ENCODE measurements at regions not wholly inside any gene's neighbourhood (a gene's known extent, or its start where the extent isn't known, plus 50 kb on each side); places are given as distances from the start of the nearest gene placed in this dataset.

DNA sequence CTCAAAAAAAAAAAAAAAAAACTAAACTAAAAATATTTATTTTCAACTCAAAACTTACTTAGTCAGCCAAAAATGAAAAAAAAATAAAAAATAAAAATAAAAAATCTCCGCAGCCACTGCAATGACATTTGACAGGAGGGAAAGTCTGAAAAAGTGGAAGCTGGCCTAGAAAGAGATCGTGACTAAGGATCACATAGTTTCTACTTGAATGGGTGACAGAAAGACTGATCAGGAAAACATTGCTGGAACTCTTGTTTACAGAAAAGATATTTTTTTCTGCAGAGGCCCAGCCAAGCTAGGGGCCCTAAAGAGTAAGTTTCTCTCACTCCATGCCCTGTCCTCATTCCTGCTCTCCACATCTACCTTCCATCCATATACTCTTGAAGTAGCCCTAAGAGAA is 92.8 kb upstream of the KCND2 start:
- intact Hi-C loops (cut with DNase I): no loop called here
- H3K27me3 ChIP-seq: no peaks in the 10 kb centered on the region
- H3K36me3 ChIP-seq: no peaks in the 10 kb centered on the region
- DNase-seq (no peak), ATAC-seq (no peak)
- no peaks in the 10 kb centered on the region for H3K4me1 ChIP-seq
- no peak overlapping the region for H3K4me3 ChIP-seq
- TF ChIP-seq, protein P1, sequence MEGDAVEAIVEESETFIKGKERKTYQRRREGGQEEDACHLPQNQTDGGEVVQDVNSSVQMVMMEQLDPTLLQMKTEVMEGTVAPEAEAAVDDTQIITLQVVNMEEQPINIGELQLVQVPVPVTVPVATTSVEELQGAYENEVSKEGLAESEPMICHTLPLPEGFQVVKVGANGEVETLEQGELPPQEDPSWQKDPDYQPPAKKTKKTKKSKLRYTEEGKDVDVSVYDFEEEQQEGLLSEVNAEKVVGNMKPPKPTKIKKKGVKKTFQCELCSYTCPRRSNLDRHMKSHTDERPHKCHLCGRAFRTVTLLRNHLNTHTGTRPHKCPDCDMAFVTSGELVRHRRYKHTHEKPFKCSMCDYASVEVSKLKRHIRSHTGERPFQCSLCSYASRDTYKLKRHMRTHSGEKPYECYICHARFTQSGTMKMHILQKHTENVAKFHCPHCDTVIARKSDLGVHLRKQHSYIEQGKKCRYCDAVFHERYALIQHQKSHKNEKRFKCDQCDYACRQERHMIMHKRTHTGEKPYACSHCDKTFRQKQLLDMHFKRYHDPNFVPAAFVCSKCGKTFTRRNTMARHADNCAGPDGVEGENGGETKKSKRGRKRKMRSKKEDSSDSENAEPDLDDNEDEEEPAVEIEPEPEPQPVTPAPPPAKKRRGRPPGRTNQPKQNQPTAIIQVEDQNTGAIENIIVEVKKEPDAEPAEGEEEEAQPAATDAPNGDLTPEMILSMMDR (IDR thresholded peaks at IDR 0.05): no peak
- no peaks in the 10 kb centered on the region for H3K9me3 ChIP-seq
- H3K27ac ChIP-seq: no peak overlapping the region

DNA sequence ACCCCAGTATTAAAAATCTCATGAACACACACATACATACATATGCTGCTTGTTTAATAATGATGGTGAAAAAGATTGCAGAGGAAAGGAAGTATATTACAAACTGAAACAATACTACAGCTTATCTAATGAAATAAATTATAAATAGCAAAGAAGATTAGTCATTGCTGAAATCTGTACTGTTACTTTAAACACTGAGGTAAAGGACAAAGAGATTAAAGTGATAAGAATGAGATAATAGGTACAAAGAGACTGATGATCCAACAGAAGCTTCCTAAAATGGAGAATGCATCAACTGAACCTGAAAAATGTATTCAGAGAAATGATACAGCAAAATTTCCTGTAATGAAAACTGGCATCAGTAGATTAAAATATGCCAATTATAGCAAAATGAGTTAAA is 91.5 kb upstream of the KCND2 start:
- no peaks in the 10 kb centered on the region for H3K9me3 ChIP-seq
- ATAC-seq: no peak
- no peaks in the 10 kb centered on the region for H3K27me3 ChIP-seq
- no peaks in the 10 kb centered on the region for H3K36me3 ChIP-seq
- H3K4me1 ChIP-seq: no peaks in the 10 kb centered on the region
- TF ChIP-seq, protein P1 (IDR thresholded peaks at IDR 0.05): no peak
- H3K27ac ChIP-seq: no peak overlapping the region
- intact Hi-C loops (cut with DNase I): no loop called here
- no peak for DNase-seq
- no peak overlapping the region for H3K4me3 ChIP-seq

DNA sequence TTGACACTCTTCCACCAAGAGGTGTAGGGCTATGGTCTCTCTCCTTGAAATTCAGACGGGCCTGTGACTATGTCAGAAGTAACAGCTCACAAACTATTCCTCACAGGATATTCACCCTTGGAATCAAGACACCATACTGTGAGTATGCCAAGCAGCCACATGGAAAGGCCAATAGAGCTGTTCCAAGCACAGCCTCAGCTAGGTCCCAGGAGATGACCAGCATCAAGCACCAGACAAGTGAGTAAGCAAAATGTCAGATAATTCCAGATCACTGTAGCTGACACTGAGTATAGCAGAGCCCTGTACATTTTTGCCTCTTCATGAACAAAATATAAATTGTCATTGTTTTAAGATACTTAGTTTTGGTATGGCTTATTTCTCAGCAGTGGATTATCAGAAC is 88.1 kb upstream of the KCND2 start:
- Histone ChIP-seq H3K4me3 (no peak overlapping the region), H3K4me1 (no peaks in the 10 kb centered on the region), H3K36me3 (no peaks in the 10 kb centered on the region), H3K9me3 (no peaks in the 10 kb centered on the region), H3K27ac (no peak overlapping the region), H3K27me3 (no peaks in the 10 kb centered on the region)
- intact Hi-C loops (cut with DNase I): no loop called here
- TF ChIP-seq, protein P1 (IDR thresholded peaks at IDR 0.05): no peak
- no peak for DNase-seq
- ATAC-seq: no peak

DNA sequence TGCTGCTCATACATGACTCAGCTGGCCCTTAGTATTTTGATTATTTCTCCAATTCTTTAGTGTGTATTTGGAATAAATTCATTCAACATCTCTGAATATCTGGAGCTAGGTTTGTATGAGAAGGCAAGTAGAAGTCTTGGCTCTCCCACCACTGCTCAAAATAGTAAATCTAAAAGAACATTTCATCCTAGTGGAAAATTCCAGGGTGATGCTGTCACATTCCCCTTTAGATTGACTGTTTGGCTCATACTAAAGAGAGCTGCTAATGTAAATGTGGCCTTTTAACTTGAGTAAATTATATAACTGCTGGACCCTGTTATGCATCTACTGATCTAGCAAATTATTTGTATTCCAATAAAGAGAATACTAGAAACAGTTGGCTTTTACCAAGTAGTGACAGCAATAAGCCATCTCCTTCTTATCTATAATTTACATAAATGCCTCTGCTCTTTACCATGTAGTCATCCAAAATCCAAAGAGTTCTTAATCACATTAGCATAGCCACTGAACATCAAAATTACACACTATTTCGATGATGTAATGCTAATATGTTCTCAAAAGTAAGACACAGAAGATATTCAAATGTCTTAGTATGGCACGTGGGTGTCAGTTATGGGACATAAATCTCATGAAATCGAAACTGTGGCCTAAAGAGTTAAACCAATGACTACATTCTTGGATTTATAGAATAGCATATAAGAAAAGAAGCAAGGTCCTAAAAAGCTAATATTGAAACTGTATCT is 86.9 kb upstream of the KCND2 start:
- ATAC-seq (no peak), DNase-seq (no peak)
- intact Hi-C loops (cut with DNase I): no loop called here
- TF ChIP-seq, protein P1 (IDR thresholded peaks at IDR 0.05): no peak
- Histone ChIP-seq H3K4me3 (no peak overlapping the region), H3K36me3 (no peaks in the 10 kb centered on the region), H3K4me1 (no peaks in the 10 kb centered on the region), H3K9me3 (no peaks in the 10 kb centered on the region), H3K27ac (no peak overlapping the region), H3K27me3 (no peaks in the 10 kb centered on the region)

DNA sequence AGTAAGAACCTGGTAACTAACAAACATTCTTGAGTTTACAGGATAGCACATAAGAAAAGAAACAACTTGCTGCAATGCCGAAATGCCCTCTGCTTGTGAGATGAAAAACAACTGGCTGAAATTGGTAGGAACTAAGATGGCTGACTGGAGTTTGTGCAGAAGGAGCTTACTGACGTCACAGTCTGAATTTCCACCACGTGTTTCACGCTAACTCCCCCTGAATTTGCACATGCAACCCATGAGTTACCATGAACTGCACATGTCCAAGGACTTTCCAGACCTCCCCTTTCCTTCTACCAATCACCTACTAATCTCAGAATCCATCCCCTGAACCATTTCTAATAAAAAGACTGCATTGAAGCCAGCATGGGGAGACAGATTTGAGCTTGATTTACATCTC is 86.3 kb upstream of the KCND2 start:
- TF ChIP-seq, protein P1 (IDR thresholded peaks at IDR 0.05): no peak
- ATAC-seq (no peak), DNase-seq (no peak)
- intact Hi-C loops (cut with DNase I): no loop called here
- H3K27me3 ChIP-seq: no peaks in the 10 kb centered on the region
- no peak overlapping the region for H3K27ac ChIP-seq
- H3K36me3 ChIP-seq: no peaks in the 10 kb centered on the region
- no peaks in the 10 kb centered on the region for H3K4me1 ChIP-seq
- no peaks in the 10 kb centered on the region for H3K9me3 ChIP-seq
- H3K4me3 ChIP-seq: no peak overlapping the region
